Gastrocnemius medialis (tissue), 4 donors: ENCODE measurements at regions not wholly inside any gene's neighbourhood (a gene's known extent, or its start where the extent isn't known, plus 50 kb on each side); places are given as distances from the start of the nearest gene placed in this dataset.
"Not testable (repeated sequence)": the region's sequence is repeated elsewhere in the genome, so short reads cannot be mapped to it uniquely, and the experiment has no call there.

ENCODE experiments used
- ATAC-seq, 2 donors: fragments of 150-250 bp; one replicate each; pipeline ENCODE4 v1.9.1; 2016
- DNase-seq, 2 donors: peaks; one replicate each; pipeline ENCODE4 v3.0.0-alpha.2; 2019
- H3K27ac ChIP-seq, 4 donors: fragments of 200-600 bp; sonication (generic); 1 replicate in 1 of 4; 2 replicates in 3 of 4; pipeline ENCODE4 v1.5.1; 2016 to 2018; ENCODE audit warnings: mild to moderate bottlenecking in 2 of 4, moderate library complexity in 1 of 4
- H3K27me3 ChIP-seq, 3 donors: fragments of 200-600 bp; sonication (generic) in 2 of 3; 1 replicate in 1 of 3; 2 replicates in 2 of 3; pipeline versions ENCODE4 v1.5.1 to v1.6.0; 2016 to 2019; ENCODE audit warnings: mild to moderate bottlenecking in 1 of 3, moderate library complexity in 1 of 3
- H3K36me3 ChIP-seq, 2 donors: fragments of 200-600 bp; sonication (generic) in 1 of 2; one replicate each; pipeline ENCODE4 v1.5.1; 2017 to 2018
- H3K4me1 ChIP-seq, 2 donors: fragments of 200-600 bp; sonication (generic) in 1 of 2; one replicate each; pipeline ENCODE4 v1.5.1; 2016 to 2017; ENCODE audit warnings: mild to moderate bottlenecking in 2 of 2
- H3K4me3 ChIP-seq, 4 donors: fragments of 200-600 bp; sonication (generic) in 3 of 4; 1 replicate in 1 of 4; 2 replicates in 3 of 4; pipeline ENCODE4 v1.5.1; 2016 to 2019; ENCODE audit warnings: mild to moderate bottlenecking in 2 of 4
- H3K9me3 ChIP-seq, 3 donors: fragments of 200-600 bp; sonication (generic) in 2 of 3; 1 replicate in 1 of 3; 2 replicates in 2 of 3; pipeline ENCODE4 v1.5.1; 2016 to 2019
- CTCF ChIP-seq, 5 experiments: fragments of 450-650 bp in 3 of 5; fragments of 200-600 bp in 2 of 5; sonication (generic) in 2 of 5; IDR thresholded peaks in 4 of 5; conservative IDR thresholded peaks in 1 of 5; 1 replicate in 4 of 5; 2 replicates in 1 of 5; pipeline ENCODE4 v1.5.1; 2016 to 2019; ENCODE audit warnings: antibody characterized with exemption in 5 of 5, mild to moderate bottlenecking in 3 of 5, moderate library complexity in 3 of 5
- POLR2A ChIP-seq, 2 donors: fragments of 450-650 bp; IDR thresholded peaks; one replicate each; pipeline ENCODE4 v1.6.1; 2017; ENCODE audit warnings: antibody characterized with exemption in 2 of 2, mild to moderate bottlenecking in 2 of 2, moderate library complexity in 2 of 2
- in situ Hi-C, 4 donors: fragments of 200-750 bp; cut with MboI; loops; one replicate each; pipeline versions ENCODE4 v1.15.0 to v1.8.0; 2017; ENCODE audit warnings: low sequenced_read_pairs in 4 of 4
- intact Hi-C: fragments of 100-400 bp; cut with DNase I; formaldehyde crosslinking; loops from one replicate; pipeline ENCODE4 v1.15.1; 2023; ENCODE audit warnings: low total_unique reads

- Histone ChIP-seq H3K9me3 (no peaks in the 10 kb centered on the region), H3K4me1 (no peaks in the 10 kb centered on the region), H3K27me3 (no peaks in the 10 kb centered on the region), H3K27ac (no peak overlapping the region), H3K36me3 (no peaks in the 10 kb centered on the region), H3K4me3 (no peak overlapping the region)
- ATAC-seq (no peak), DNase-seq (no peak)
- in situ Hi-C loops (no loop called here), intact Hi-C loops (no loop called here)
- TF ChIP-seq CTCF (IDR thresholded peaks at IDR 0.05 in 4 of 5, conservative IDR thresholded peaks at IDR 0.05 in 1 of 5) (no peak), POLR2A (IDR thresholded peaks at IDR 0.05) (no peak)
Measured at GRCh38 chrX:750812-751211, 120.2 kb downstream of the SHOX start.

GRCh38 chrX:750263-750662 lies 119.7 kb downstream of the SHOX start:
- no peak overlapping the region for H3K27ac ChIP-seq
- no peak for TF ChIP-seq CTCF (IDR thresholded peaks at IDR 0.05 in 4 of 5, conservative IDR thresholded peaks at IDR 0.05 in 1 of 5)
- TF ChIP-seq POLR2A (IDR thresholded peaks at IDR 0.05) = no peak
- no peaks in the 10 kb centered on the region for H3K27me3 ChIP-seq
- no peaks in the 10 kb centered on the region for H3K4me1 ChIP-seq
- no peak for ATAC-seq
- H3K36me3 ChIP-seq = no peaks in the 10 kb centered on the region
- in situ Hi-C loops (no loop called here), intact Hi-C loops (no loop called here)
- DNase-seq = no peak
- H3K4me3 ChIP-seq = no peak overlapping the region
- no peaks in the 10 kb centered on the region for H3K9me3 ChIP-seq

- H3K4me3 ChIP-seq = no peak overlapping the region
- ATAC-seq (no peak), DNase-seq (no peak)
- H3K27me3 ChIP-seq = no peaks in the 10 kb centered on the region
- intact Hi-C loops (no loop called here), in situ Hi-C loops (no loop called here)
- no peak overlapping the region for H3K27ac ChIP-seq
- no peaks in the 10 kb centered on the region for H3K36me3 ChIP-seq
- H3K4me1 ChIP-seq = no peaks in the 10 kb centered on the region
- H3K9me3 ChIP-seq = no peaks in the 10 kb centered on the region
- TF ChIP-seq CTCF (IDR thresholded peaks at IDR 0.05 in 4 of 5, conservative IDR thresholded peaks at IDR 0.05 in 1 of 5) (no peak), POLR2A (IDR thresholded peaks at IDR 0.05) (no peak)
Measured at GRCh38 chrX:747176-747575, 116.6 kb downstream of the SHOX start.

GRCh38 chrX:739611-740010 lies 109.0 kb downstream of the SHOX start:
- Histone ChIP-seq H3K36me3 (no peaks in the 10 kb centered on the region), H3K27ac (no peak overlapping the region), H3K27me3 (no peaks in the 10 kb centered on the region), H3K4me1 (no peaks in the 10 kb centered on the region), H3K9me3 (no peaks in the 10 kb centered on the region), H3K4me3 (no peak overlapping the region)
- ATAC-seq (no peak), DNase-seq (no peak)
- in situ Hi-C loops (no loop called here), intact Hi-C loops (no loop called here)
- TF ChIP-seq POLR2A (IDR thresholded peaks at IDR 0.05) (no peak), CTCF (IDR thresholded peaks at IDR 0.05 in 4 of 5, conservative IDR thresholded peaks at IDR 0.05 in 1 of 5) (no peak)

- H3K27ac ChIP-seq, DNase-seq, H3K36me3 ChIP-seq, ATAC-seq, intact Hi-C loops, in situ Hi-C loops, H3K27me3 ChIP-seq, H3K4me3 ChIP-seq, H3K9me3 ChIP-seq, H3K4me1 ChIP-seq: not testable (repeated sequence)
Measured at GRCh38 chrX:737021-737420, 106.4 kb downstream of the SHOX start.
